ENCODE measurements at regions not wholly inside any gene's neighbourhood (a gene's known extent, or its start where the extent isn't known, plus 50 kb on each side); places are given as distances from the start of the nearest gene placed in this dataset.

- TF ChIP-seq CTCF (IDR thresholded peaks at IDR 0.05) = no peak
- TF ChIP-seq ZNF219 (CRISPR knock-in tag; IDR thresholded peaks at IDR 0.05; ENCODE audit: borderline replicate concordance) = no peak
- TF ChIP-seq SMAD4 (CRISPR knock-in tag; IDR thresholded peaks at IDR 0.05) = no peak
Observed at GRCh38 chr10:3853547-3854303, 68.7 kb upstream of the KLF6 start.
